ENCODE measurements at regions not wholly inside any gene's neighbourhood (a gene's known extent, or its start where the extent isn't known, plus 50 kb on each side); places are given as distances from the start of the nearest gene placed in this dataset.

GRCh38 chr11:122230385-122230755 lies 114.4 kb upstream of the BLID start:
- H3K36me3 ChIP-seq (replicated peaks; ENCODE audit: insufficient read depth, low read length) = no peaks in the 10 kb centered on the region
- H3K27me3 ChIP-seq (replicated peaks; ENCODE audit: insufficient read depth, low read length) = no peaks in the 10 kb centered on the region
- H2AFZ ChIP-seq (ENCODE audit: low read length) = no peak overlapping the region
- no peak overlapping the region for H3K4me3 ChIP-seq (ENCODE audit: low read length)
- H3K27ac ChIP-seq (ENCODE audit: low read length) = no peak overlapping the region
- no peaks in the 10 kb centered on the region for H3K79me2 ChIP-seq (ENCODE audit: low read length)
- H3K4me1 ChIP-seq (ENCODE audit: low read length) = no peaks in the 10 kb centered on the region
- H3K9ac ChIP-seq (ENCODE audit: low read length) = no peak overlapping the region
- no peak overlapping the region for H3K4me2 ChIP-seq (ENCODE audit: low read depth, low read length)
- TF ChIP-seq CTCF (IDR thresholded peaks at IDR 0.05; ENCODE audit: low read length) = no peak
- no peak for TF ChIP-seq EZH2phosphoT487 (IDR thresholded peaks at IDR 0.05; ENCODE audit: low read length)
- no peak for TF ChIP-seq EZH2 (optimal IDR thresholded peaks at IDR 0.05; ENCODE audit: low read depth, low read length)
- H4K20me1 ChIP-seq (ENCODE audit: insufficient read depth, low read length) = no peaks in the 10 kb centered on the region
- H3K9me3 ChIP-seq (replicated peaks; ENCODE audit: insufficient read depth, low read length) = no peaks in the 10 kb centered on the region
- no peaks in the 10 kb centered on the region for H3F3A ChIP-seq (ENCODE audit: insufficient read depth, low read length)
- DNase-seq = no peak
- H3K9me2 ChIP-seq (replicated peaks; ENCODE audit: insufficient read depth, low read length) = no peaks in the 10 kb centered on the region

DNA sequence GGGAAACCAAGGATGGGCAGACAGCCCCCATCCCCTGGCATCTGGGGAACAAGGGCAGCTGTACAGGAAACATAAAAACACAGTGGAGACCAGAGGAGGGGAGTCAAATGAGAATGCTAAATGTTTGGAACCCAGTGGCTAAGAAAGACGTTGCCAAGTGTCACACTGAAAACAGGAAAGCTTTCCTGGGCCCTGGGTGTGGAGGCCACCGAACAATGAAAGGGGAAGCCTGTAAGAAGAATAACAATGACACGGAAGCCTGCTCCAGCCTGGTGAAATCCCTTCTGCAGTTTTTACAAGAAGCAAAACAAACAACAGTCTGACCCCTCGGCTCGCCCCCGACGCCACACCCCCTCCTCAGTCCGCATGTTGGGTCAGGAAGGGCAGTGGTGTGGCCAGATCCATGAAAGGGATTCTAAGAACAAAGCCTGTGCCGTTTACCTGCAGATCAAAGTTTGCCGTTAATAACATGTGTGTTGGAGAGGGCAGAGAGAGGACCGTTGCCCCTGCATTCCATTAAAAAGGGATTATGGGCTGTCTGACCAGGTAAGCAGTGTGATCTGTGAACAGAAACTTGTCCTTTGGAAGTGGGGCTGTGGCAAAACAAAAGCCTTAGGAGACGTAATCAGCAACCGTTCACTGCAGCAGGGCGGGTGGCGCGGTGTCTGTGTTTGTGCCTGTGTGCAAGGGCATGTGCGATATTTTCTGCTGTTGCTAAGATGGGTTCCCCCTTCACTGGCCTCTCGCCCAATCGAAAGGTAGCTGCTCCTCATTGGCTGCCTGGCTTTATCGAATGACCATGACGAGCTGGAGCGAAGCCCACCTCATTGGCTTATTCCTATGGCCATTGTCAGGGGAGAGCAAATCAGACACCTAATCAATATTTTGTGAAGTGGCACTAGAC lies 113.7 kb upstream of the BLID start:
- no peaks in the 10 kb centered on the region for H4K20me1 ChIP-seq (ENCODE audit: insufficient read depth, low read length)
- H3K9me2 ChIP-seq (replicated peaks; ENCODE audit: insufficient read depth, low read length) = no peaks in the 10 kb centered on the region
- no peaks in the 10 kb centered on the region for H3K9me3 ChIP-seq (replicated peaks; ENCODE audit: insufficient read depth, low read length)
- no peak overlapping the region for H2AFZ ChIP-seq (ENCODE audit: low read length)
- no peaks in the 10 kb centered on the region for H3K36me3 ChIP-seq (replicated peaks; ENCODE audit: insufficient read depth, low read length)
- no peak for TF ChIP-seq EZH2phosphoT487 (IDR thresholded peaks at IDR 0.05; ENCODE audit: low read length)
- no peaks in the 10 kb centered on the region for H3K79me2 ChIP-seq (ENCODE audit: low read length)
- no peak for DNase-seq
- H3K4me3 ChIP-seq (ENCODE audit: low read length) = no peak overlapping the region
- H3K4me2 ChIP-seq (ENCODE audit: low read depth, low read length) = no peak overlapping the region
- no peaks in the 10 kb centered on the region for H3K4me1 ChIP-seq (ENCODE audit: low read length)
- H3K27ac ChIP-seq (ENCODE audit: low read length) = no peak overlapping the region
- H3F3A ChIP-seq (ENCODE audit: insufficient read depth, low read length) = no peaks in the 10 kb centered on the region
- H3K27me3 ChIP-seq (replicated peaks; ENCODE audit: insufficient read depth, low read length) = no peaks in the 10 kb centered on the region
- no peak overlapping the region for H3K9ac ChIP-seq (ENCODE audit: low read length)

GRCh38 chr11:122229078-122229477 lies 113.1 kb upstream of the BLID start:
- Histone ChIP-seq H2AFZ (ENCODE audit: low read length) (no peak overlapping the region), H3K4me3 (ENCODE audit: low read length) (no peak overlapping the region), H3K4me1 (ENCODE audit: low read length) (no peaks in the 10 kb centered on the region), H3F3A (ENCODE audit: insufficient read depth, low read length) (no peaks in the 10 kb centered on the region), H3K27ac (ENCODE audit: low read length) (no peak overlapping the region), H3K4me2 (ENCODE audit: low read depth, low read length) (no peak overlapping the region), H3K79me2 (ENCODE audit: low read length) (no peaks in the 10 kb centered on the region), H3K9ac (ENCODE audit: low read length) (no peak overlapping the region), H4K20me1 (ENCODE audit: insufficient read depth, low read length) (no peaks in the 10 kb centered on the region), H3K9me3 (replicated peaks; ENCODE audit: insufficient read depth, low read length) (no peaks in the 10 kb centered on the region), H3K27me3 (replicated peaks; ENCODE audit: insufficient read depth, low read length) (no peaks in the 10 kb centered on the region), H3K36me3 (replicated peaks; ENCODE audit: insufficient read depth, low read length) (no peaks in the 10 kb centered on the region), H3K9me2 (replicated peaks; ENCODE audit: insufficient read depth, low read length) (no peaks in the 10 kb centered on the region)
- TF ChIP-seq EZH2phosphoT487 (IDR thresholded peaks at IDR 0.05; ENCODE audit: low read length) (no peak), EZH2 (optimal IDR thresholded peaks at IDR 0.05; ENCODE audit: low read depth, low read length) (no peak), CTCF (IDR thresholded peaks at IDR 0.05; ENCODE audit: low read length) (no peak)
- no peak for DNase-seq

GRCh38 chr11:122226810-122227379 lies 110.9 kb upstream of the BLID start:
- H3K79me2 ChIP-seq (ENCODE audit: low read length) = no peaks in the 10 kb centered on the region
- H2AFZ ChIP-seq (ENCODE audit: low read length) = no peak overlapping the region
- no peaks in the 10 kb centered on the region for H3F3A ChIP-seq (ENCODE audit: insufficient read depth, low read length)
- H3K9me2 ChIP-seq (replicated peaks; ENCODE audit: insufficient read depth, low read length) = no peaks in the 10 kb centered on the region
- no peaks in the 10 kb centered on the region for H3K27me3 ChIP-seq (replicated peaks; ENCODE audit: insufficient read depth, low read length)
- no peaks in the 10 kb centered on the region for H3K36me3 ChIP-seq (replicated peaks; ENCODE audit: insufficient read depth, low read length)
- H3K27ac ChIP-seq (ENCODE audit: low read length) = no peak overlapping the region
- TF ChIP-seq EZH2 (optimal IDR thresholded peaks at IDR 0.05; ENCODE audit: low read depth, low read length) = no peak
- TF ChIP-seq CTCF (IDR thresholded peaks at IDR 0.05; ENCODE audit: low read length) = no peak
- no peak for TF ChIP-seq EZH2phosphoT487 (IDR thresholded peaks at IDR 0.05; ENCODE audit: low read length)
- no peak for DNase-seq
- H4K20me1 ChIP-seq (ENCODE audit: insufficient read depth, low read length) = no peaks in the 10 kb centered on the region
- H3K4me3 ChIP-seq (ENCODE audit: low read length) = no peak overlapping the region
- H3K4me1 ChIP-seq (ENCODE audit: low read length) = no peaks in the 10 kb centered on the region
- H3K4me2 ChIP-seq (ENCODE audit: low read depth, low read length) = no peak overlapping the region
- H3K9me3 ChIP-seq (replicated peaks; ENCODE audit: insufficient read depth, low read length) = no peaks in the 10 kb centered on the region
- H3K9ac ChIP-seq (ENCODE audit: low read length) = no peak overlapping the region
